ENCODE measurements at regions not wholly inside any gene's neighbourhood (a gene's known extent, or its start where the extent isn't known, plus 50 kb on each side); places are given as distances from the start of the nearest gene placed in this dataset.

DNA sequence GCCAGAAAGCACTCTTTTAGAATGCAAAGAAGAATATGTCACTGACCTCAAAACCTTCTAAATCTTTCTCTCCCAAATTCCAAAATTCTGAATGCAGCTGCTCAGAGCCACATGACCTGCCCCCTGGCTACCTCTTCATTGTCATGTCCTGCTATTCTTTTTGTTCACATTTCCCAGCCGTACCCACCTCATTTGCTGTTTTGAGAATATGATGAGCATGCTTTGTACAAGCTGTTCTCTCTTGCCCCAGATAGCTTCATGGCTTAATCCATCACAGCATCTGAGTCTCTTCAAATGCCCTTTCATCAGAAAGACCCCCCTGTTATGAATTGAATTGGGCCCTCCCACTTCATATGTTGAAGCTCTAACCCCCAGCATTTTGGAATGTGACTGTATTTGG lies 214.3 kb downstream of the KCNS3 start:
- no peak for DNase-seq (ENCODE audit: low read depth in 1 of 2, low spot score in 1 of 2)

DNA sequence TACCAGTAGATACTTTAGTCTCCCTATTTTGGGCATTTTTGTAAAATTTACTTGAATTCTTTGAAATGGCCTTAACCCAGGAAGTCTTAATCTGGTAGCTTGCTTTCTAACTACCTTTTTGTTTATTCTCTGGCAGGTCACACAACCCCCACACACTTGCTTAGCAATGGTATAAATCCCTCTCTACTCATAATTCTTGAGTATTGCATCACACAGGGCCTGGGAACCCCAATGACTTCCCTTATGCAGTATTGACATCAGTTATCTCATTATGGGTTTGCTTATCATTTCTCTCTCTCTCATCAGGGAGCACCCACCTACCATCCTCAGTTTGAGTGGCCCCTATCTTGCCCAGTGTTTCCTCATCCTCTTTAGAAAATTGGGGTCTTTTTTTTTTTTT lies 207.1 kb downstream of the KCNS3 start:
- DNase-seq (ENCODE audit: low read depth in 1 of 2, low spot score in 1 of 2), result no peak

DNA sequence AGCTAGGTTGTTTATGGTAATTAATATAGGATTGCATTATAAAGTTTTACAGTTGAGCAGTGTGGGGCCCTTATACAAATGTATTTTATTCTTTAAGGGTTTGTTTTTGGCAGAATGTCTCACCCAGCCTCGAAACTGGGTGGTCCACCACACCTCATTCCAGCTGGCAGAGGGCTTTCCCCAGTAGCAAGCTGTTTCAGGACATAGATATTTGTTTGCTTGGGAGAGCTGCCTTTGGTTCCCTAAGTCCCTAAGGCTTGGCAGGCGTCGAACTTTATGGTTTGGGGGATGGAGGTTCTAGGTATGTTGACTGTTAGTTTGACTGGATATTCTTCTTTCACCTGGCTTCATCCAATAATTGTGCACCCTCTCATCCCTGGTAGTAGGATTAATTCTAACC lies 205.9 kb downstream of the KCNS3 start:
- no peak for DNase-seq (ENCODE audit: low read depth in 1 of 2, low spot score in 1 of 2)

GRCh38 chr2:18083806-18084205 lies 205.3 kb downstream of the KCNS3 start:
- no peak for DNase-seq (ENCODE audit: low read depth in 1 of 2, low spot score in 1 of 2)

GRCh38 chr2:18078216-18078615 lies 199.7 kb downstream of the KCNS3 start:
- DNase-seq (ENCODE audit: low read depth in 1 of 2, low spot score in 1 of 2), result no peak

DNA sequence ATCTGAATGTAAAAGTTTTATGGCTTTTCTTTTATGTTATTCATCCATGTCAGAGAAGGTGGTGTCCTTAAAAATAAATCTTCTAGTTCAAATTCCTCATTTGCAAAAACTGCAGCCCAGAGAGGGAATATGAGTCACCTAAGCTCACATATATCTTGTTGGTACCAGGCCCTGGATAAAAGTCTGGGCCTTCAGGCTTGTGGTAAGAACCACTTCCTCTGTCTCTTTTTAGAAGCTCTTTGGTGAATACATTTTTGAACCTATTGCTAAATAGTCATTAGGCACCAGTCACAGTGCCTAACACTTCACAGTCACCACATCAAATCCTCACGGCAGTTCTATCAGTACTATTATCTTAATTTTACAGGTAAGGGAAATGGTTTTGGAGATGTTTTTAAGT lies 199.2 kb downstream of the KCNS3 start:
- DNase-seq (ENCODE audit: low read depth in 1 of 2, low spot score in 1 of 2), result no peak

DNA sequence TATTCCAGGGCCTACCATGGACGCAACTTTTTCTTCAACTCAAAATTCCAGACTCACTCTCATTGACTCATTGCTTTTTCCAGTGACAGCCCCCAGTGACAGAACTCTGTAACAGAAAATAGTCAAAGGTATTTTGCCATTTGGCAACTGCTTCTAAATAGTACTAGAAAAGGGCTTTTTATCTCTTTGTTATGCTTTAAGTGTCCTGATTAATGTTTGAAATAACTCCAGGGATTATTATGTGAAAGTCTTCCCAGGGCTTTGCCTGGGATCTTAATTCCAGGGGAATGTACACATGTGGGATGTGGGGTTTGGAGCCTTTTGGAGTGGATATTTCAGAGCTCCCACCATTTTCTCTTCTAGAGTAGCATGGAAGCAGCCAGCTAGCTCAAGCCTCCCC lies 198.8 kb downstream of the KCNS3 start:
- no peak for DNase-seq (ENCODE audit: low read depth in 1 of 2, low spot score in 1 of 2)

DNA sequence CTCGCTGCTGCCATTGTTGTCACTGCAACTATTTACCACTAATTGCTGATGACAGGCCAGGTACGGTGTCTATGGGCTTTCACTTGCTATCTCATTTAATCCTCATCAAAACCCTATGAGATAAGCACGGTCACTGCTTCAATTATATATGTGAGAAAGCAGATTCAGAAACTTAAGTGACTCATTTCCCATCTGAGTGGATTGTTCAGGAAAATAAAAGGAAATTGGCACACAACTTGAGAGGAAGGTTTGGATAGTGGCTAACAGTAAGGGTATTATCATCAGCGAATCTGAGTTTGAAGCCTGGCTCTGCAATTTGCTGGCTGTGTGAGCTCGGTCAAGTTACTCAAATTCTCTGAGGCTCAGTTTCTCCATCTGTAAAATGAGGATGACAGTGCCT lies 196.0 kb downstream of the KCNS3 start:
- no peak for DNase-seq (ENCODE audit: low read depth in 1 of 2, low spot score in 1 of 2)

DNA sequence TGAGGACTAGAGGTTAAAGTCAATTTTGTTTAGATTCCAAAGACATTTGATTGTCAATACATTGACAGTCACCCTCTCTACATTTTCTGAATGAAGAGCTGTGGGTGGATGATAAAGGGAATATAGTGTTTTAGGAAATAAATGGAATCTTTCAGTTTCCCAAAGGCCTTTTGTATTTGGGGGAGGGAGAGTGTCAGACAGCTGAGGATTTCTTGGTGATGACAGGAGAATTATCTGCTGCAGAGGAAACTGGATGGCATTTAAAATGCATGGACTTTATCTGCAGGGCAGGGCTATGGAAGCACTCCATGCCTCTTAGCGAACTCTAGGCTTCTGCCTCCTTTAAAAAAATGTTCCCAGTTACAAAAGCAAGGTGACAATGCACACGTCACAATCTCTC lies 195.1 kb downstream of the KCNS3 start:
- DNase-seq (ENCODE audit: low read depth in 1 of 2, low spot score in 1 of 2), result no peak

DNA sequence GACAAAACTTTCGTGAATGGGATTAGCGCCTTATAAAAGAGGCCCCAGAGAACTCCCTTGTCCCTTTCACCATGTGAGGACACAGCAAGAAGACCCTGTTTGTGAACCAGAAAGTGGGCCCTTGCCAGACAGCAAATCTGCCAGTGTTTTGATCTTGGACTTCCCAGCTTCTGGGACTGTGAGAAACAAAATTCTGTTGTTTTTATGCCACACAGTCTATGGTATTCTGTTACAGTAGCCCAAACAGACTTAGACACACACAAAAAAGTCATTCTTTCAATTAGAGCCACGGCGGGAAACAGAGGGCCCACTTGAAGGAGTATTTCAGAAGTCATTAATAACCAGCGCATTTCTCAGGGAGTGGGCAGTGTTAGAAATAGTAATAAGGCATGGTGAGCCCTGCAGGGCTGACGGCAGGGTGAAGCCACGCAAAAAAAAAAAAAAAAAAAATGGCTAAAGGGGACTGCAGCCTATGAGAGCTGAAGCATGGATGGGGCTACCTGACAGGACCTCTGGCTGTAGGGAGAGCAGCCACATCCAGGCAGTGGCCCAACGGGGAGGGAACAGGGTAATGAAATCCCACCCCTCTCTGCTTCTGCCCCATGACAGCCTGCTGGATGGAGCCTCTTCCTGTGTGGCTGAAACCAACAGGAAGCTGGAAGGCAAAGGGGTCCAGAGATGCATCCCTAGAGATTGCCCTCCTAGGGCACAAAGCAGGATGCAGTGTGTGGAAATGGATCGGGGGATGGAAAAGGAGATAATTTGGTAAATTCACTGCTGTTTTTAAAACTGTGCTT lies 189.3 kb downstream of the KCNS3 start:
- DNase-seq (ENCODE audit: low read depth in 1 of 2, low spot score in 1 of 2), result no peak

- DNase-seq (ENCODE audit: low read depth in 1 of 2, low spot score in 1 of 2), result no peak
Observed at GRCh38 chr2:18066894-18067293, 188.4 kb downstream of the KCNS3 start.

- DNase-seq (ENCODE audit: low read depth in 1 of 2, low spot score in 1 of 2), result no peak
Observed at GRCh38 chr2:18066066-18066465, 187.6 kb downstream of the KCNS3 start.

GRCh38 chr2:18065249-18065648 lies 186.8 kb downstream of the KCNS3 start:
- DNase-seq (ENCODE audit: low read depth in 1 of 2, low spot score in 1 of 2), result no peak

DNA sequence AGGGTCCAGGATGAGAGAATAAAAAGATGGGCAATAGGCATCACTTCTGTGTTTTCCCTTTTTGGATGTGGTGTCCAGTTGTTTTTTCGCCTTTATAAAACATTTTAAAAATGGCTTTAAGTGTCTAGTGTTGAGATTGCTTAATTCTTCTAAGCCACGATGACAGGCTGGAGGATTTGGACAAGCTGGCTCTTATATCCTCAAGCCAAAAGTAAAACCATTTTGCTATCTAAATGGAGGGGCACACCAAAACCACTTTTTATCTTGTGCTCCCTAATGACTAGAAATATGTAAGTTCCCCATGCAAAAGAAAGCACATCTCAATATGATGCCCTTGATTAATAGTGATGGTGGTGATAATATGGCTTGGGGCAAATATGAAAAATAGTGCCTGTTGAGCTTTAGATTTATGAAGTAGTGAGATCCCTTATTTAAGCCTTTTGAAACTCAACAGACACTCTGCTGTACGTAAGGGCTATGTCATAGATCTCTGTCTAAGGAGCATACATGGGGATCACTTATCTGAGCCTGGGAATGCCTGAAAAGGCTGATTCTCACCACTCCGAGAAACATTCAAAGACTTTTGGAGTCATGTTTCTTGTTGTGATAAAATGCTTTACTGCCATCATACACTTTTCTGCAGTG lies 185.5 kb downstream of the KCNS3 start:
- no peak for DNase-seq (ENCODE audit: low read depth in 1 of 2, low spot score in 1 of 2)

DNA sequence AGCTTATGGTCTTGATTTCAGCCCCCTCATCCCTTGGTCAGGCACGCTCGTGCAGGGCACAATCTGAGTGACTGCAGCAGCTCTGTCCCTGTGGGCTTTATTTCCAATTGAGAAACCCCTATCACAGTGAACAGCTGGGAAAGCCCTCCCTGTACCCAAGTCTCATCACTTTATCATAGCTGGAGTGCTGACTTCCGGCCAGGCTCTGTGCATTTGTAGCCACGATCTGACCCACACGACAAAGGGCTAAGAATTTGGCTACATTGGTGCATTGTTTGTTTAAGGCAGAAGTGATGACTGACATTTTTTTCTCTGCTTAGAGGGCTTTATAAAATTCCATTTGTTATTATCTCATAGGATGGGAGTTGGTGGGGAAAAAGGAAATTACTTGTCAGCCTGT lies 184.4 kb downstream of the KCNS3 start:
- DNase-seq (ENCODE audit: low read depth in 1 of 2, low spot score in 1 of 2), result no peak

GRCh38 chr2:18061717-18062116 lies 183.2 kb downstream of the KCNS3 start:
- no peak for DNase-seq (ENCODE audit: low read depth in 1 of 2, low spot score in 1 of 2)

- DNase-seq (ENCODE audit: low read depth in 1 of 2, low spot score in 1 of 2), result no peak
Observed at GRCh38 chr2:18057657-18058056, 179.2 kb downstream of the KCNS3 start.

DNA sequence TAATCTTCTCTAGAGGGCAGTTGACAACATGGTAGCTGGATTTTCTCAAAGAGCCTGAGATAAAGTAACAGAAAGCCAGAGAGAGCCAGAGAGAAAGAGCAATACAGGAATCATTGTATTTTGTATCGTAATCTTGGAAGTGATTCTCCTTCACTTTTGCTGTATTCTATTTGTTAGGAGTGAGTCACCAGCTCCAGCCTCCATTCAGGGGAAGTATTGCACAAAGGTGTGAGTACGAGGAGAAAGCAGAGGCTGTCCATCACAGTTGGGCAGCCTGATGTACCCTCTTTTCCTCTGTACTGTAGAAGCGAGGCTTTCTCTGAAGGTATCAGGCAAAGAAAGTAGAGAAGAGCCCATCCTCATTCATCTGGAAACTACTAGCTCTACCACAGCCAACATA lies 176.8 kb downstream of the KCNS3 start:
- DNase-seq (ENCODE audit: low read depth in 1 of 2, low spot score in 1 of 2), result no peak

- no peak for DNase-seq (ENCODE audit: low read depth in 1 of 2, low spot score in 1 of 2)
Observed at GRCh38 chr2:18050001-18050400, 171.5 kb downstream of the KCNS3 start.

GRCh38 chr2:18049325-18049724 lies 170.9 kb downstream of the KCNS3 start:
- DNase-seq (ENCODE audit: low read depth in 1 of 2, low spot score in 1 of 2), result no peak

DNA sequence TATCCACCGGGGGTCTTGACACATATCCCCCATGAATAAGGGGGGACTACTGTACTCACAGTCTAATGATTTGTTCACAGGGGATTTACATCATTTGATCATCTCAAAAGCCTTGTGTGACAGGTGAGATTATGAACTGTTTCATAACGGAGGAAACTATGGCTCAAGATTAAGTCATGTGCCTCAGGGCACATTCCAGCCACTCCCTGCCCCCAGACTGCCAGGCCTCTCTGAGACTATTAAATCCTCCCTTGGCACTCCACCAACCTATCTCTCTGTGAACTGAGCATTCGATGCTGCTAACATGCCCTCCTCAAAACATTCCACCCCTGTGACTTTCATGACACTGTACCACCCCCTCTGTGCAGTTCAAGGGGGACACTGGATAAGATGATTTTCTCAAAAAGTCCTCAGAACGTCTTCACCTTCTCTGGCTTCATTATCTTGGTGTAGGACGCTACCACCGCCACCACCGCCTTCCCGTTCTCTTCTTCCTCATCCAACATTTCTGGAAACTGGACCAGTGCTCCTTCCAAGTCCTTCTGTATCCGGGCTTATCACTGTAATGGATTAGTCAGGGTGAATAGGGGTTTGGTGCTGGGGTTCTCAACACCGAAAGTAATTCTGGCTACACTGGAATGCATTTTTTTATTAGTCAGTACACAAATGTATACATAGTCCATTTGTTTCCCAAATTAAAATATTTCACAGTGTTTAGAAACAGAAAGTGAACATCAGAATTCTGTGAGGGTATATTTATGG lies 169.6 kb downstream of the KCNS3 start:
- DNase-seq (ENCODE audit: low read depth in 1 of 2, low spot score in 1 of 2), result no peak

DNA sequence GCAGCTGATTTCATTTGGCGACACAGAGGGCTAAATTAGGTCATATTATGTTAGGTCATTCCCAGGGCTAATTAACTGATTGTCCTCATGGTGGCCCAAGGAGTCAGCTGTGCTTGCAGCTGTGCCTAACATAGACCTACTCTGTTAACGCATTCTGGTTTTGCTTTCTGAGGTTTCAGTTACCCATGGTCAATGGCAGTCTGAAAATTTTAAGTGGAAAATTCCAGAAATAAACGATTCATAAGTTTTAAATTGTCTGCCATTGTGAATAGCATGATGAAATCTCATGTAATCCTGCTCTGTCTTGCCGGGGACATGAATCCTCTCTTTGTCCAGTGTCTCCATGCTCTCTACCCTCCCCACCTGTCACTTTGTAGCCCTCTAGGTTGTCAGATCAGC lies 168.7 kb downstream of the KCNS3 start:
- no peak for DNase-seq (ENCODE audit: low read depth in 1 of 2, low spot score in 1 of 2)

Data from activated T-helper 1 cell treated with anti-CD3 and anti-CD28 coated beads, Interleukin-2, amount 50 U/mL, for 16 hours (primary cell).